Stimulated activated CD4-positive, alpha-beta T cell treated with anti-CD3 and anti-CD28 coated beads, Interleukin-2, amount 100 ng/mL, for 4 hours (primary cell): ENCODE measurements at regions not wholly inside any gene's neighbourhood (a gene's known extent, or its start where the extent isn't known, plus 50 kb on each side); places are given as distances from the start of the nearest gene placed in this dataset.

Experiments used
- DNase-seq: peaks from one replicate; pipeline ENCODE4 v3.0.0-alpha.2; 2020; ENCODE audit warnings: low read depth

- no peak for DNase-seq
Measured at GRCh38 chr22:27572278-27572666, 229.3 kb downstream of the MN1 start.

- DNase-seq = no peak
Measured at GRCh38 chr22:27573280-27574001, 228.1 kb downstream of the MN1 start.

- no peak for DNase-seq
Measured at GRCh38 chr22:27574002-27574366, 227.6 kb downstream of the MN1 start.

- no peak for DNase-seq
Measured at GRCh38 chr22:27574651-27575050, 226.9 kb downstream of the MN1 start.

GRCh38 chr22:27575348-27575747, 226.2 kb downstream of the MN1 start:
- DNase-seq = no peak

GRCh38 chr22:27576413-27576812, 225.1 kb downstream of the MN1 start:
- DNase-seq = no peak

- no peak for DNase-seq
Measured at GRCh38 chr22:27576815-27577573, 224.6 kb downstream of the MN1 start.

- no peak for DNase-seq
Measured at GRCh38 chr22:27577574-27577969, 224.0 kb downstream of the MN1 start.

- DNase-seq = no peak
Measured at GRCh38 chr22:27578937-27579617, 222.5 kb downstream of the MN1 start.

GRCh38 chr22:27580311-27580897, 221.2 kb downstream of the MN1 start:
- no peak for DNase-seq

- no peak for DNase-seq
Measured at GRCh38 chr22:27581236-27581635, 220.3 kb downstream of the MN1 start.

- DNase-seq = no peak
Measured at GRCh38 chr22:27581688-27582087, 219.9 kb downstream of the MN1 start.

- no peak for DNase-seq
Measured at GRCh38 chr22:27583856-27584255, 217.7 kb downstream of the MN1 start.

GRCh38 chr22:27585141-27585540, 216.4 kb downstream of the MN1 start:
- no peak for DNase-seq

GRCh38 chr22:27588268-27588667, 213.3 kb downstream of the MN1 start:
- no peak for DNase-seq

- DNase-seq = no peak
Measured at GRCh38 chr22:27588915-27589314, 212.6 kb downstream of the MN1 start.

GRCh38 chr22:27591060-27591459, 210.5 kb downstream of the MN1 start:
- DNase-seq = no peak

GRCh38 chr22:27593378-27593777, 208.2 kb downstream of the MN1 start:
- no peak for DNase-seq

GRCh38 chr22:27594020-27594419, 207.5 kb downstream of the MN1 start:
- DNase-seq = no peak

- DNase-seq = no peak
Measured at GRCh38 chr22:27594474-27595134, 207.0 kb downstream of the MN1 start.

GRCh38 chr22:27596133-27596870, 205.3 kb downstream of the MN1 start:
- no peak for DNase-seq
